PC-3 (cell line): ENCODE measurements at regions not wholly inside any gene's neighbourhood (a gene's known extent, or its start where the extent isn't known, plus 50 kb on each side); places are given as distances from the start of the nearest gene placed in this dataset.

Experiments used
- ATAC-seq: fragments of 200-7000 bp; cut with Tn5 transposase; 2 replicates; pipeline ENCODE4 v1.9.1; 2020; ENCODE audit warnings: mild to moderate bottlenecking, moderate library complexity
- BruUV-seq: library from RNA; stranded (reverse); fragments of 400-500 nt; replicated peaks from 2 replicates; lab custom pipeline; 2021; lab: Mats Ljungman, UMichigan
- CTCF ChIA-PET: fragments of 300-600 bp; sonication (Branson Sonifier 250); formaldehyde crosslinking; loops from one replicate; lab custom pipeline; 2022; ENCODE audit warnings: antibody characterized with exemption; lab: Charles Lee
- POLR2A ChIA-PET: fragments of 300-600 bp; sonication (Branson Sonifier 250); formaldehyde crosslinking; loops from one replicate; lab custom pipeline; 2022; ENCODE audit warnings: antibody characterized with exemption; ENCODE audit not compliant: unreplicated experiment; lab: Charles Lee
- DNase-seq: peaks from one replicate; pipeline ENCODE4 v3.0.0-alpha.2; 2015
- H2AFZ ChIP-seq: fragments of 300-600 bp; sonication (generic); 2 replicates; pipeline ENCODE4 v1.6.0; 2016; ENCODE audit warnings: antibody characterized with exemption, low read length
- H3F3A ChIP-seq: fragments of 300-600 bp; sonication (generic); one replicate; pipeline ENCODE4 v1.6.0; 2017; ENCODE audit warnings: antibody characterized with exemption, low read length, control low read depth, mild to moderate bottlenecking; ENCODE audit not compliant: unreplicated experiment
- H3K27ac ChIP-seq: fragments of 300-600 bp; sonication (generic); 2 replicates; pipeline ENCODE4 v1.5.1; 2016; ENCODE audit warnings: mild to moderate bottlenecking, low read length
- H3K27me3 ChIP-seq: fragments of 300-600 bp; sonication (generic); 2 replicates; pipeline ENCODE4 v1.6.1; 2016; ENCODE audit warnings: low read length, mixed read lengths
- H3K36me3 ChIP-seq: fragments of 300-600 bp; sonication (generic); 2 replicates; pipeline ENCODE4 v1.6.1; 2016; ENCODE audit warnings: low read depth, mixed run types, low read length, mixed read lengths
- H3K4me1 ChIP-seq: fragments of 300-600 bp; sonication (generic); 2 replicates; pipeline ENCODE4 v1.5.1; 2016; ENCODE audit warnings: low read length; ENCODE audit not compliant: insufficient read depth
- H3K4me2 ChIP-seq: fragments of 300-600 bp; sonication (generic); 2 replicates; pipeline ENCODE4 v1.6.0; 2016; ENCODE audit warnings: low read length
- H3K4me3 ChIP-seq: fragments of 300-600 bp; sonication (generic); 2 replicates; pipeline ENCODE4 v1.5.1; 2016; ENCODE audit warnings: mild to moderate bottlenecking, low read length, mixed read lengths
- H3K79me2 ChIP-seq: fragments of 300-600 bp; sonication (generic); 2 replicates; pipeline ENCODE4 v1.6.1; 2017; ENCODE audit warnings: low read length, mixed read lengths
- H3K9ac ChIP-seq: fragments of 300-600 bp; sonication (generic); 2 replicates; pipeline ENCODE4 v1.6.0; 2016; ENCODE audit warnings: mild to moderate bottlenecking, low read length
- H3K9me2 ChIP-seq: fragments of 300-600 bp; sonication (generic); replicated peaks from 2 replicates; pipeline ENCODE4 v1.6.1; 2016; ENCODE audit warnings: mixed run types, low read length, mixed read lengths
- H3K9me3 ChIP-seq: fragments of 300-600 bp; sonication (generic); 2 replicates; pipeline ENCODE4 v1.6.1; 2016; ENCODE audit warnings: low read length, mixed read lengths
- H4K20me1 ChIP-seq: fragments of 300-600 bp; sonication (generic); 2 replicates; pipeline ENCODE4 v1.6.1; 2016; ENCODE audit warnings: low read length, mixed read lengths
- CTCF ChIP-seq: fragments of 300-600 bp; sonication (generic); conservative IDR thresholded peaks from 2 replicates; pipeline ENCODE4 v1.5.1; 2017; ENCODE audit warnings: antibody characterized with exemption, low read depth, mild to moderate bottlenecking, low read length
- EZH2 ChIP-seq: fragments of 300-600 bp; sonication (generic); IDR thresholded peaks from one replicate; pipeline ENCODE4 v1.6.1; 2017; ENCODE audit warnings: antibody characterized with exemption, mild to moderate bottlenecking, low read length; ENCODE audit not compliant: unreplicated experiment
- EZH2phosphoT487 ChIP-seq: fragments of 300-600 bp; sonication (generic); IDR thresholded peaks from 2 replicates; pipeline ENCODE4 v1.6.1; 2018; ENCODE audit warnings: mild to moderate bottlenecking, antibody characterized with exemption, low read length, borderline replicate concordance
- intact Hi-C: fragments of 100-400 bp; cut with micrococcal nuclease; formaldehyde crosslinking; loops from 2 replicates; pipeline ENCODE4 v1.9.0; 2023

- intact Hi-C loops: no loop called here
- CTCF ChIA-PET: no interaction called here
- ATAC-seq (no peak), DNase-seq (no peak)
- Histone ChIP-seq H3K9me3 (no peaks in the 10 kb centered on the region), H3K27ac (no peak overlapping the region), H3K36me3 (no peaks in the 10 kb centered on the region), H3K4me2 (no peak overlapping the region), H3K4me1 (no peaks in the 10 kb centered on the region), H3K9me2 (no peaks in the 10 kb centered on the region), H3K4me3 (no peak overlapping the region), H4K20me1 (no peaks in the 10 kb centered on the region), H3K9ac (no peak overlapping the region), H3F3A (no peaks in the 10 kb centered on the region), H3K79me2 (no peaks in the 10 kb centered on the region), H2AFZ (no peak overlapping the region), H3K27me3 (no peaks in the 10 kb centered on the region)
- TF ChIP-seq EZH2: no peak
- TF ChIP-seq EZH2phosphoT487: no peak
- no peak for TF ChIP-seq CTCF
- no TSS peak for BruUV-seq
- POLR2A ChIA-PET: no interaction called here
Observed at GRCh38 chr3:163548015-163548414, 1530.3 kb downstream of the SI start.

- Histone ChIP-seq H2AFZ (no peak overlapping the region), H3K9me3 (no peaks in the 10 kb centered on the region), H4K20me1 (no peaks in the 10 kb centered on the region), H3K79me2 (no peaks in the 10 kb centered on the region), H3K27ac (no peak overlapping the region), H3K9me2 (no peaks in the 10 kb centered on the region), H3K36me3 (no peaks in the 10 kb centered on the region), H3K4me3 (no peak overlapping the region), H3K4me1 (no peaks in the 10 kb centered on the region), H3F3A (no peaks in the 10 kb centered on the region), H3K4me2 (no peak overlapping the region), H3K27me3 (no peaks in the 10 kb centered on the region), H3K9ac (no peak overlapping the region)
- DNase-seq (no peak), ATAC-seq (no peak)
- ChIA-PET POLR2A (no interaction called here), CTCF (no interaction called here)
- no peak for TF ChIP-seq EZH2
- no peak for TF ChIP-seq CTCF
- TF ChIP-seq EZH2phosphoT487: no peak
- intact Hi-C loops: no loop called here
- no TSS peak for BruUV-seq
Observed at GRCh38 chr3:163547014-163547685, 1531.1 kb downstream of the SI start.

GRCh38 chr3:163543662-163544061 lies 1534.6 kb downstream of the SI start:
- no peak overlapping the region for H3K4me2 ChIP-seq
- no peaks in the 10 kb centered on the region for H3K4me1 ChIP-seq
- H4K20me1 ChIP-seq: no peaks in the 10 kb centered on the region
- H3F3A ChIP-seq: no peaks in the 10 kb centered on the region
- intact Hi-C loops: no loop called here
- no TSS peak for BruUV-seq
- no peak for DNase-seq
- ATAC-seq: no peak
- H3K27ac ChIP-seq: no peak overlapping the region
- H3K4me3 ChIP-seq: no peak overlapping the region
- no peak for TF ChIP-seq EZH2
- ChIA-PET POLR2A (interaction anchor here (0.5 kb wide), 1 partner anchor 19 kb away, joined by 5 read pairs; no protein-coding TSS in a partner anchor), CTCF (no interaction called here)
- H3K79me2 ChIP-seq: no peaks in the 10 kb centered on the region
- H3K9me2 ChIP-seq: no peaks in the 10 kb centered on the region
- H3K9ac ChIP-seq: no peak overlapping the region
- H3K36me3 ChIP-seq: no peaks in the 10 kb centered on the region
- H3K27me3 ChIP-seq: no peaks in the 10 kb centered on the region
- H2AFZ ChIP-seq: no peak overlapping the region
- H3K9me3 ChIP-seq: no peaks in the 10 kb centered on the region
